GM19023 (cell line): ENCODE measurements at regions not wholly inside any gene's neighbourhood (a gene's known extent, or its start where the extent isn't known, plus 50 kb on each side); places are given as distances from the start of the nearest gene placed in this dataset.

Experiments used
- ATAC-seq: cut with Tn5 transposase; IDR thresholded peaks from one replicate; pipeline ENCODE4 v1.9.1; 2021; ENCODE audit warnings: mild to moderate bottlenecking, moderate library complexity; ENCODE audit not compliant: unreplicated experiment

DNA sequence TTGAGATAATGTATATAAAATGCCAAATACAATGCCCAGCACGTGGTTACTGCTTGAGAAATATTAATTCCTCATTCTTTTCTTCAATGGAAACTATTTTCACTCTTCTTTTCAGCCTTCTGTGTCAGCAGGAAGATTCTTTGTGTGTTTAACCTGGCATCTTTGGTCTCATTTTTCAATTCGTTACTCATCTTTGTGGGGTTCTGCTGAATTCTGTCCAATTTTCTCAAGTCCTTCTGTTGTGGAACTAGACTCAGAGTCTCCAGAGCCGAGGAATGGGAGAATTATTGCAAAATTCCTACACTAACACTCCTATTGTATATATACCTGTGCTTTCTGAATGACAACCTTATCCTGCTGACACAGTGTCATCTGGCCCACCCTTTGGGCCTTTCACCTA is 96.8 kb upstream of the RGMA start:
- no peak for ATAC-seq

DNA sequence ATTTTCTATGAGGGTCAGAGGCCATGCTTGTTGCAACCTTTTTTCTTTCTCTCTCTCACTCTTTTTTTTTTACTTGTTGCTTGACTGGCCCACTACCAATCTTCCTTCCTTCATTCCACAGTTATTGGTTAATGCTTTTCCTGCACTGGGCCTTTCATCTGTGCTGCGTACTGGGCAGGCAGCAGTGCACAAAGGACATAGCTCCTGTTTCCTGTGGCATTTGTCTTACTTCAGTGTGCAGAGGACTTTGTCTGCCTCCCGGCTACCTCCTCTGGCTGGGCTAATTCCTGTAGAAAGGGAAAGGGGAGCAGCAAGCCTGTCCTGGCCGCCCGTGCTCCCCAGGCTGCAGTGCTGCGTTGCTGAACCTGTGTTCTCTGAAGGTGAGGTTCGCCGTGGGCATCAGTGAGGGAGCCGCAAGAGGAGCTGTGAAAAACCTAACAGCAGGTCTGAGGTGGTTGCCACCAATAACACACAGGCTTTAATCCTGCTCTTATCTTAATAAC is 93.7 kb upstream of the RGMA start:
- no peak for ATAC-seq

DNA sequence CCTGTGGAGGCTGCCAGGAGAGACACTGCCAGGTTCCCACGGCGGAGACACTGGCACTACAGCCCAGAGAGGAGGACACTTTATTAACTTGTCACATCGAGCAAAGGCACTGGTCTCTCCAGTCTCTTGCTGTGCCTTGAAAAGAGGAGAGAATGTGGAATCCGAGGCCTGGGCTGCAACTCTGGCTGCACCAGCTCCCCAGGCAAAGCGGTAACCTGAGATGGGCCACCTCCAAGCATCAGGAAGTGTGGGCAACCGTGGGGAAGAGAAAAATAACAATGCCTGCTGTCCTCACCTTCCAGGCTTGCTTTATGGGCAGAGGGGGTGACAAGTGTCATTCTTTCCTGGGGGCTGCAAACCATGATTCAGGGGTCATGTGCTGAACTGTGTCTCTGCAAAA is 91.6 kb upstream of the RGMA start:
- no peak for ATAC-seq

DNA sequence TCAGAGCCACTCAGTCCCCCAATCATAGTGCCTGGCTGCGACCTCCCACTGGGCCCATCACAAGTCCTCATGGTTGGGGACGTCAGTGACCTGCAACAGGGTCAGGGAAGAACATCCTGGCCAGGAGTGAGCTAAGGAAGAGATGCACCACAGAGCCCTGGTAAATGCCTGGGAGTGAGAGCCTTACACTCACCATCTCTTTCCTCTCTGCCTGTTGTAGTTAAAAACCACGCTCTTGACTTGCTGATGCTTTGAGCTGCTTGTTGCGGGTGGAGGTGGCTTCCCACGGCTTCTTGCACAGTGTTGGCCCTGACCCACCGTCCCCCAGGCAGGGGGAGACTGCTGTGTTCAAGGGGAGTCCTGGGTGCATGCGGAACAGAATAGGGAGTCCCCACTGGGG is 91.1 kb upstream of the RGMA start:
- no peak for ATAC-seq

DNA sequence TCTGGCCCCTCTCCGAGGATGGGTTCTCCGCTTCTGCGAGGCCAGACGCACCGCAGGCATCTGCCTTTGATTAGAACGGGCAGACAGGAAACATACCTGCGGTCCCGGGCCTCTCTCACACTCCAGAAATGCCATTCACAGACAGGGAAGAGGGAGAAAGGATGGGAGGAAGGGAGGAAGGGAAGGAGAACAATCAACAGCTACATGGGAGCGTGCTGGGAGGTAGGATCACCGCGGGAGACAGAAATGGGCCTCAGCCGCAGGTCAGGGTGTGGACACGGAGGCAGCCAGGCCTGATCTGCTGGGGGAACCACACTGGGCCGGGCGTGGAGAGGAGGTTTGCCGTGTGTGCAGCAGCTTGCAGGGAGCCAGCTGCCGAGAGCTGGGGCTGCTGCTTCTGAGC is 90.7 kb upstream of the RGMA start:
- no peak for ATAC-seq

DNA sequence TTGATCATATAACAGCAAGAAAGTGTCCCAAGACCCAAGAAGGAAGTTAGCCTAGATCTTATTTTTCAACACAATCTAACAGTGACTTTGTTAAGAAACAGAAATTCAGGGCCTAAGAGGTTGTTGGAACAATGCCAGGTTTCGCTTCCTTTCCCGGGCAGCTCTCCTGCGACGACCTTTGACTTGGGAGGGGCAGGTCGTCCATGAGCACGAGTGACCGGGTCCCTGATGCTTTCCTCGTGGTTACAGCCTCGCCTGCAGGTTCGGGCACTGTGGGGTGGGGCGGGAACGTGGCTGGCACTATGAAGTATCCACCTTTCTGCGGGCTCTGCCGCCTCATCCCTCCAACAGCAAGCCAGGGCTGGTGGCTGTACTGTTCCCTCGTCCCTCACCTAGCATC is 90.1 kb upstream of the RGMA start:
- no peak for ATAC-seq

DNA sequence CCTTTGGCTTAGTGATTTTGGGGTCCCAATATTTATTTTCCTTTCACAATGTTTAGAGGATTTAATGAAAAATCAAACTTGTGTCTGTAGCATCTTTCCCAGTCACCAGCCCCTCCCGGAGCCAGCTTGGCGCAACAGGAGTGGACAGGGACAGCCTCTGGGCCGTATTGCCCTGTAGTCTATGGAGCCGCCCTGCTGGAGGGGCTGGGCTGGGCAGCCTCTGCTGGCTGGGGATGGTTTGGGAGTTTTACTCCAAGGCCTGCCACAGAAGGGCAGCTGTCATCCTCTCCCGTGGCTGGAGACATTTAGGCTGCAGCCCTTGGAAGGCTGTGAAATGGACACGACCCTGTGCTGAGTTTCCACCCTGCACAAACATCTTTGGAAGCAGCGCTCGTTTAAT is 89.4 kb upstream of the RGMA start:
- no peak for ATAC-seq

DNA sequence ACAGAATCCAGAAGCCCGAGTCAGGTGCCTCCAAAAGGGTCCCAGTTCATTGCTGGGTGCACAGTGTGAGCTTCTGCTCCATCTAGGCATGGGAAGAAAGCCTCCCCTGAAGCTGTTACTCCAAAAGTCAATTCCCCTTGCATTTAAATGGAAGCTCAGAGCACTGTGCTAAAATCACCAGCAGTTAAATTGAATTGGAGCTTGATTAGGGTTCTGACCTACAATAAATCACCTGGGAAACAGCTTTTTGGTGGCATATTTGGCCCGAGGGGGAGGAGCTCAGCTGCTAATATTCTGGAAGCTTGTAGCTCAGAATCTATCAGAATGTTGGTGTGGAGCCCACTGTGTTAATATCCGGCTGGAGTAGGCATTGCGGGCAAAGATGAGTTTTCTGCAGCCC is 87.1 kb upstream of the RGMA start:
- no peak for ATAC-seq

DNA sequence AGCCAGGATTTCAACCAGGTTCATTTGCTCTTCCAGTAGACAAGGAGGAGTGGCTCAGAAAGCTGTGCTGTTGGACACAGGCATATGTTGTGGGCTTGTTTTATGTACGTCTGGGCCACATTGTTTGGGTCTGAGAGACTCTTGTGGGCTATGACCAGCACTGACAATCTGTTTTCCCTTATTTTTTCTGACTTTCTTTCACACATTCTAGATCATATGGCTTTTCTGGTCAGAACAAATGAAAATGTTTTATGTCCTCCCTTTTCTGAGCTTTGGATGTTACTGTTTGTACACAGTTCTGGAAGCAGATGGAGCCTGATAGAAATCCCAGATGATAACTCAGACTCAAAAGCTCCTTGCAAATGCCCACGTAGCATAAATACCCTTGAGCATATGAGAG is 85.8 kb upstream of the RGMA start:
- no peak for ATAC-seq

DNA sequence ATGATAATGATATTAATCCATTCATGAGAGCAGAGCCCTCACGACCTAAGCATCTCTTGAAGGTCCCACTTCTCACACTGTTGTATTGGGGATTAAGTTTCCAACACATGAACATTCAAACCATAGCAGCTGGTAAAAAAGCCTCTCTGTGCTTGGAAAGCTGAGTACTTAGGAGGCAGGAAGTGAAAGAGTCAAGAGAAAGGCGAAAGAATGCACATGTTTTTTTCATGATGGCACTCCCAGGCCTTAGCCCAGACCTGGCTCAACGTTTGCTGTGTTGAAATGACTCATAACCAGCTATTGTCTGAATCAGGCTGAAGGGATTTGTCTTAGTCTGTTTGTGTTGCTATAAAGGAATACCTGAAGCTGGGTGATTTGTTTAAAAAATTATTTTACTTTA is 84.4 kb upstream of the RGMA start:
- no peak for ATAC-seq

DNA sequence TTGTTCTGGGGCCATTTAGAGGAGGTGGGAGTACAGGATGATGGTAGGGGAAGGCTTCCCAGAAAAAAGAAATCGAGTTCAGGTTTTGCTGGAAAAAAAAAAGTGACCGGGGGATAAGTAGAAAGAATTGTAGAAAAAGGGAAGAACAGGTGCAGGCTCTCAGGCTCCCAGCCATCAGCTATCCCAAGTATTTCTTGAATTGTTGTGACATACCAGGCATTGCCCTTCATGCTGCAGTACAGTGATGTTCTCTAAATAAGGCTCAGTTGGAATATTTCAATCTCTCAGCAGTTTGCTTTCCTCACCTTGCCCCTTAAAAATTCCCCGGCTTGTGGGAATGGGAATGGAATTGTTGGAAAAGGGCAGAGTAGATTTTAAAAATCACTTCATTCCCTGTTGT is 82.5 kb upstream of the RGMA start:
- ATAC-seq = no peak

DNA sequence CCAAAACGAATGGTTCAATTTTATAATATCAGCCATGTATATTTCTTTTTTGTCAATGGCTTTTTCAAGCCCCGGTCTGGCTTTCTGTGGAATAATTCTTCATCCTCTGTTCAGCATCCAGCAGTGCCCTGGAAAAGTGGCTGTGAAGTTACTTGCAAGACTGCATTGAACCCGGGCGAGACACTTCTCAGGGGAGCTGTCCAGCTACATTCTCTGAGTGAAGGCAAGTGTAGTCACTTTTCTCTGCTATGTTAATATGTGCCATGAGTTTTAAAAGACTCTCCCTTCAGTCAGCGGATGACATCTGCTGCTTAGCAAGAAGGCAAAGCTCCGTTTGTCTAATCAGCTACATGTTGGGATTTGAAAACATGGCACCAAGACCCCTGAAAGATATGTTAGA is 81.3 kb upstream of the RGMA start:
- ATAC-seq = no peak

DNA sequence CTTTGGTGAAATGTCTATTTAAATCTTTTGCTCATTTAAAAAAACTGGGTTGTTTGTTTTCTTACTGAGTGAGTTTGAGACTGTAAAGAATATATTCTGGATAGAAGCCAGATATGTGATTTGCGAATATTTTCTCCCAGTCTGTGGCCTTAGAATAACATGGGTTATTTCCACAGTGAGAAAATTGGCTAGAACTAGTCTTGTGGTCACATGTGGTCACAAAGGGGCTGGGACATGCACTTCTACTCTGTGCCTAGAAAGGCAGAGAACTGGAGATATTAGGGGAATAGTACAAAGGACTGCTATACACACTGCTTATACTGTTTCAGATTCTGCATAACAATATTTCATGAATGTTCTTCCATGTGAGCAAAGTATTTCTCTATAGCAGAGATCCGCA is 79.9 kb upstream of the RGMA start:
- no peak for ATAC-seq

DNA sequence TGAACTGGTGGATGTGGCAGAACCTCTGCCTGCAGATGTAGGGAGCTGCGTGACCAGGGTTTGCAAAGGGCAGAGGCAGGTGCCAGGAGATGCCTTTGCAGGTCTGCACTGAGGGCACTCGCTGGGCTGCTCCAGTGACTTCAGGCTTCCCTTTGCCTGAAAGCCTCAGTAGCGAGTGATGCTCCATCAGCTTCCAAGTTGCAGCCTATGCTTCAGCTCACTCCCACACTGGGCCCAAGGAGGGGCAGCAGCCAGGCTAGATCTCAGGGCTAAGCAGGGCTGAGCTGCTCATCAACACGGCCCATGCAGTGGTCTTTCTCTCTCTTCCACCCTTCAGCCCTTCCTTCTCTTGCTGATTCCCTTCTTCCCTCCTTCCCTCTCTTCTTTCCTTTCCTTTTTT is 78.3 kb upstream of the RGMA start:
- ATAC-seq = no peak

DNA sequence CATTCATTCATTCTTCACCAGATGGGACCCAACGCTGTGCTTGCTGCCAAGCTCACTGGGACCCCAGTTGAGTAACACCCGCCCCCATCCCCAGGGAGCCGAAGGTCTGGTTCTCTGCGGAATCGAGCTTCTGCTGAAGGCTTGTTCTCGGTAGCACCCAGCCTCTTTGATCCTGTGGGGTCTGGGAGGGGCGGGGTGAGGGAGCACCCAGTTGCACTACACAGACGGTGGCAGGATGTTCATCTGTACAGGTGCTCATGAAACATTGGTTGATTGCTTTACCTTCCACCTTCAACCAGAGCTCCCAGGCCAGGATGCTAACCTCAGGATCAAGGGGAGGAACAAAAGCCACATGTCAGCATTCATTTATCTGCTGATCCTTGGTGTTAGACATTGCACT is 77.7 kb upstream of the RGMA start:
- ATAC-seq = no peak

DNA sequence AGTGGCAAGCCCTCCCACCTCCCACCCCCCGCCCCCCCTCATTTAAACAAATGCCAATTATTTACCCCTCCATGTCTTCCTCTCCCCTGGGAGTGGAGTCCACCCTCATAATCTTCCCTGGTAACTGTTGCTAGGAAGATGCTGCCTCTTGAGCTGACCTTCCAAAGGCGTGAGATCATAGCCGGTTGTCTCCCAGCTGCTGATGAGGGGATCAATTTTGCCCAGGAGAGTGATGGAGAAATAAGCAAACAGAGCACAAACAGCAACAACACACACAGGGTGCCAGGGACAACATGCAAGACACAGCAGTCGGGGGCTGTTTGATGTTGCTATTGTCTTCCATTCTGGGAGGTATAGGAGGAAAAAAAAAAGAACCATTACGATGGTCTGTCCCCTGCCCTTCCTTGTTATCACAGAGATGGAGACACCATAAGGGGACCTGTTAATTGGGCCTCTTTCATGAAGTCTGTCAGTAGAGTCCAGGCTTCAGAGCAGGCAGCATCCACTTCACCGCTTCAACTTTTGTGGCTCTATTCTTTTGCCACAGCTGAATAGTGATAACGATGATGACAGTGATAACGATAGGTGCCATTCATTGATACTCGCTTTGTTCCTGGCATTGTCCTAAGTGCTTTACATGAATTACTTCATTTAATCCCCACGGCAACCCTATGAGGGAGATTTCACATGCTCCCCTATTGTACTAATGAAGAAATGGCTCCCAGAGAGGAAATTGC is 76.9 kb upstream of the RGMA start:
- ATAC-seq = no peak

DNA sequence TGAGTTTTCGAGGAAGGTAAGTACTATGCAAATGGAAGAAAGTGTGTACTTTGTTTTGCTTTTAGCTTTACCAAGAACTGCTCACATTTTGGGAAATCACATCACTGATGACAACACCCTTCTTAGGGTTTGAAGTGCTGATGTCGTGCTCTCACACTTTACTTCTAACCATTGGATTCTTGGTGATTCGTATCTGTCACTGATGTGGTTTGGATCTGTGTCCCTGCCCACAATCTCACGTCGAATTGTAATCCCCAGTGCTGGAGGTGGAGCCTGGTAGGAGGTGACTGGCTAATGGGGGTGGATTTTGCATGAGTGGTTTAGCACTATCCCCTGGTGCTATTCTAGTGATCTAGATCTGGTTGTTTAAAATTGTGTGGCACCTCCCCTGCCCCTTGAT is 75.4 kb upstream of the RGMA start:
- ATAC-seq = no peak

DNA sequence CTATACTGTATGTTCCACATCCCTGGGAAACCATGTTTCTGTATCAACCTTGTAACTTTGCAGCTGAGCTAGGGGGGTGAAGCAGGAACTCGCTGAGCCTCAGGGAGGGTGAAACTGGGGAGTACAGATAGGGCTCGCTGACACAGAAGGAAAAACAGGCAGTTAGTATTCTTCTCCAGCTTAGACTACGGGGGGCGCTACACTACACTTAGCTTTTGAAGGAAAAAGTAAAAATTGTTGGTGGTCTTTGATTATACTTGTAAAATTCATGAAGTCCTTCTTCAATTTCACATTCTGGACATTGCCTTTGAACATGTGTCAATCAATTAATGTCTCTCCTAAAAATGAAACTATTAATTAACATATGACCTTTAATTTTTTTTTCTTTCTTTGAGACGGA is 73.5 kb upstream of the RGMA start:
- ATAC-seq = no peak

DNA sequence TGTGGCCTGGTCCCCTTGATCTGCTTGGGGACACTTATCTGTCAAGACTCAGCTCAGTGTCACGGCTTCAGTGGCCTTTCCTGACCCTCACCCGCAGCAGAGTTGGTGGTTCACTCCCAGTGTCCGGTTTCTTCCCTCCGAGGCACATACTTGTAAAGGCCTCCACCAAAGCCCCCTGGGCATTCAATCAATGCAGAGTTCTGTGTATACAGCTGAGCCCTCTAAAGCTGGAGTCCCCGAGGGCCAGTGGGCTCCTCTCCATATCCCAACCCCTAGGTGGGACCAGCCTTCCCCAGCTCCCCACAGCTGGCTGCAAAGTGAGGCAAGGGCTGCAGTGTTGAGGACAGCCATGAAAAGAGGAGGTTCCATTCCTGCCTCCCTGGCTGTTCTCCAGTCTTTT is 70.9 kb upstream of the RGMA start:
- ATAC-seq = no peak

DNA sequence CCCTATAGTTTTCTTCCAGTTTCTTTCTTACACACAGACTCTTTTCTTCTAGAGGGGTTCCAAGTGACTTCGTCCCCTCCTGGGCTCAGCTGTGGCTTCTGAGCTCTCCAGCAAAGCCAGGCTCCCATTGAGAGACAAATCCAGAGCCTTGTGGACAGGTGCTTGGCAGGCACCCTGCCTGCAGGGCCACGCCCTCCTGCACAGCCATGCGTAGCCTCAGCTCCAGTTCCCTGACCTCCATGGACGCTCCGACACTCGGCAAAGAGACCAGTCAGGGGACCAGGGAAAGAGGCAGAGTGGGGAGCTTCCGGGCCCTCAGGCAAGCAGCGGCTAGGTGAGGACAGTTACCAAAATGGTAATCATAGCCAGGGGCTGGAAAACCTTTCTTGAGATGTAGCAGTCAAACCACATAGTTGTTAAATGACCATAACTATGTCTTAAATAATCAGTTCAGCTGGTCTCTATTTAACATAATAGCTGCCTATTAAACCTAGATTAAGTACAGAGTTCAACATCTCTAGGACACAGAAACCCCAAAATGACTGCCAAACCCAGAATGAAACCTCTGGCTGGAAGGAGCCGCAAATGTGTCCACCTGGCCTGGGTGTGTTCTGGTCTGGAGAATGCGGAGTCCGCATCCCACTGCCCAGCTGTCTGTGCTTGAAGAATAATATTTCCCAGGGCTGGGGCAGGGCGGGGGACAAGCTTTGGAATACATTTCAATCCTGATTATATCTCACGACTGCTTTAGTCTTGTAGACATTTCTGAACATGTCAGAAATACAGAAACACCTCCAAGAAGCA is 69.3 kb upstream of the RGMA start:
- ATAC-seq = no peak

DNA sequence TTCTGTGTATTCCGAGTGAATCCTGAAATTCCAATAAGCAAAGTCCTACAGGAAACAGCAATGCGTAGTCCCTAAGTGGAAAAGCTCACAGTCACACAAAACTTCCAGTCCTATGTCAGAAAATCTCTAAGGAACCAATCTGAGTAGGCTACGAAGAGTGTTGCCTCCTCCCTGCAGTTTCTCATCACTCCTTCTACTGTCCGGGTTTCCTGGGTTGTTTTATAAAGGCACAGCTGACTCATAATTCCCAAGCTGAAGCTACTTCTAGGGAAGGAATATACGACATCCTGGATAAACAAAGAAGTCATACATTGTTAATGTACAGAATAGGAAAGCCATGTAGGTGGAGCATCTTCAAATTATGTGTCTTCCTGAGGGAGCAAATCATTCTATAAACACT is 65.7 kb upstream of the RGMA start:
- ATAC-seq = no peak

DNA sequence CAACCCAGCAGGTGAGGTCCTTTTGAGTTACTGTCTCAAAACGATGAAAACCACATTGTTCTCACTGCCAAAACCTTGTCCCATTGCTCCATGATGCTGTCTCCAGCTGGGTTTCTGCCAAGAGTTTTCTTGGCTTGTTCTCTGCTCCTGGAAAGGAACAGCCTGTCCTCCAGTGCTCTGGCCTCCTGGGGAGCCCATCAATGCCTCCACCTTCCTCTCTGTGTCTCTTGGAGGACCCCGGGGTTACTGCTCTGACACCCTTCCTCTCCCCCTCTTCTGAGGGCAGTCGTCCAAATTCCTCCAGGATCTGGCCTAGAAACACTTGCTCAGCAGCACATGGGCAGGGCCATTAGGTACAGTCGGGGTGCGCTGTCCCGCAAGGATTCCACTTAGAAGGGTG is 63.9 kb upstream of the RGMA start:
- ATAC-seq = no peak

DNA sequence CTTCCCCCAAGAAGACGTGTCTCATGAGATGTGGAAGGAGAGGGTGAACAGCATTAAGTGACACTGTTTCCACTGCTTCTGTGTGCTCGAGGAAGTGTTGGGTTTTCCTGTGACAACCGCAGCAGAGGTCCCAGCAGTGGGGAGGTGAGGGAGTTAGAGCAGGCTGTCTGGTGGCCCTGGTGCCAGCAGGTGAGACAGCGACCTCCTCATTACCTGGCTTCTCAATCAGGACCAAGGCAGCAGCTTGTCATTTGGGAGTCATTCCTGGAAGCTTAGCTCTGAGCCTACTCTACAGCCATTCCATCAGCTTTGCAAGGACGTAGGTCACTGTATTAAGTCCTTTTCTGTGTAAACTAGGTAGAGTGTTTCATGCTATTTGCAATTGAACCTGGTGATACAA is 63.3 kb upstream of the RGMA start:
- no peak for ATAC-seq
